IPS DF 19.7 (cell line): ENCODE measurements at regions not wholly inside any gene's neighbourhood (a gene's known extent, or its start where the extent isn't known, plus 50 kb on each side); places are given as distances from the start of the nearest gene placed in this dataset.
"Not testable (repeated sequence)": the region's sequence is repeated elsewhere in the genome, so short reads cannot be mapped to it uniquely, and the experiment has no call there.

Source experiments
- DNase-seq: peaks from one replicate; pipeline ENCODE4 v3.0.0-alpha.2; 2013; ENCODE audit warnings: low read depth, low spot score

DNA sequence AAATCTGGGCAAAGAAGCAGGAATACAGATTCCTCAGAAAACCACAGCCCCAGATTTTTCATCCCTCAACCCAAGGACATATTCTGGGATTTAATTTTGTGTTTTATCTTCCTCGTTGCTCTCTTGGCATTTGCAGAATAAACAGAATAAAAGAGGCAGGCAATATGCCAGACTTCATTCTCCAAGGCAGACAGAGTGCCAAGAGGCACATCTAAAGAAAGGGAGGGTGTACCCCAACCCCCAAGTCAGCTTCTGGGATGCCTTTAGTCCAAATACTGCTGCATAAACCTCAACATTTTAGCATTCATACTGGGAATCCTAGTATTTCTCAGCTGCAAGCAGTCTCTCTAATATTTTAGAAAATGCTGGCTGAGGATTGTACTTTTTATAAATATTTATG, 629.2 kb downstream of the KLHL13 start:
- DNase-seq, result no peak

DNA sequence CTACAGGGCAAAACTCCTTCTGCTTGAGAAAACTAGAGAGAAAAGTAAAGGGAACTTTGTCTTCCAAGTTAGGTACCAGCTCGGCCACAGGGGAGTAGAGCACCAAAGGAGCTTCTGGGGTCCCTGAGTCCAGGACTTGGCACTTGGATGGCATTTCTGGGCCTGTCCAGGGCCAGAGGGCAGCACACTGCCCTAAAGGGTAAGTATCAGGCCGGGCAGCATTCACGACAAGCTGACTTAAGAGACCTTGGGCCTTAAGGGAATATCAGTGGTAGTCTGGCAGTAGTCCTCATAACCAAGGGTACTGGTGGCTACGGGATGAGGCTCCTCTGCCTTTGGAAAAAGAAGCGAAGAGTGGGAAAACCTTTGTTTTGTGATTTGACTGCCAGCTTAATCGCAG, 632.7 kb downstream of the KLHL13 start:
- DNase-seq, result no peak

DNA sequence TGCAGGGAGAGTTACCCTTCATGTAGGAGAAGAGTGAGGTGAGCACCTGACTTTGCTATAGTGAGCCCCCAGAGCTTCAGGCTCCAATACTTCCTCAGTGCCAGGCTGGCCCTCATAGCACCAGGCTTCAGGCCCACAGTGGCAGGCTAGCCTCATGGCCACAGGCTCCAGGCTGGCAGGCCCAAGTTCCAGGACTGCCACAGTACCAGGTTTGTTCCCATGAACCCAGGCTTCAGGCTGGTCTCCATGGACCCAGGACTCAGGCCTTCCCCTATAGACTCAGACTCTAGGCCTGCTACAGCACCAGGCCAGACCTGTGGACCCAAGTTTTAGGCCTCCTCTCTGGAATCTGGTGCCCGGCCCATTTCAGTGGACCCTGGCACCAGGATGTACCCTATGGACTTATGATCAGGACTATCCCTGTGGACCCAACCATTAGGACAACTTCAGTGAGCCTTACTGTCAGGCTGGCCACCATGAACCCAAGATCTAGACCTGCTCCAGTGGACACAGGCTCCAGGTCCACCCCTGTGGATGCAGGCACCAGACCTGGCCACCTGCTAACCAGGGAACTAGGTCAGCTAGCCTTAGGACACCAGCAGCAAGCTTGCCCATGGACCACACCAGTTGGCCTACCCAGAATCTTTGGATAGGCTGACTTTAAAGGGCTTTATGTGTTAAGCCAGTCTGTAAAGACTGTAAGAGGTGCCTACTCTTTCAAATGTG, 658.2 kb downstream of the KLHL13 start:
- DNase-seq, result no peak

DNA sequence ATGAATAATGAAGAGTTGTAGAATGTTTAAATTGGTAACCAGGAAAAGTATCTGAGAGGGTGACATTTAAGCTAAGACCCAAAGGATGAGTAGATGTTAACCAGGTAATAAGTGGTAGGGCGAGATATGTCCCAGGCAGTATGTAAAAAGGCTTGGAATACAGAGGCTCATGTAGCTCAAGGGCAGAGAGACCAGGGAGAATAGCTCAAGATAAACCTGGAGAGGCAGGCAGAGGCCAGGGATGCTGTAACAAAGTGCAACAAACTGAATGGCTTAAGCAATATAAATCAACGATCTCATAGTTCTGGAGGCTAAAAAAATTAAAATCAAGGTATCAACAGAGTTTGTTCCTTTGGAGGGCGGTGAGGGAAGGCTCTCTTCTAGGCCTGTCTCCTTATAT, 660.8 kb downstream of the KLHL13 start:
- no peak for DNase-seq

DNA sequence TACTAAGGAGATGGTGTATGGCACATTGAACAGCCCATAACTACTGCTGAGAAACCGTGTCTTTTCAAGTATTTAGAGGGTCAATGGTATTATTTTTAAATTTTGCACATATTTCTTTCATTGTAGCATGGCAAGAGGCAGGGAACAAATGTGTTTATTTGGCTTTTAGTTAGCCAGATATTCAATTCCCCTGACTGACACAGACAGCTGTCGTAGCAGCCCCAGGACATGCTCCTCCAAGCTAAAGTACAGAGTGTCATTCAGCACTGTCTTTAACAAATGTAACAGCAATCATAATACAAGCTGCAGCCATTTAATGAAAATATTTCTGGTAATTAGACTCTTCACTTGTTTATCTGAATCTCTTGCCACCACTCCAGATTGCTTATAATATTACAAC, 687.1 kb downstream of the KLHL13 start:
- no peak for DNase-seq

DNA sequence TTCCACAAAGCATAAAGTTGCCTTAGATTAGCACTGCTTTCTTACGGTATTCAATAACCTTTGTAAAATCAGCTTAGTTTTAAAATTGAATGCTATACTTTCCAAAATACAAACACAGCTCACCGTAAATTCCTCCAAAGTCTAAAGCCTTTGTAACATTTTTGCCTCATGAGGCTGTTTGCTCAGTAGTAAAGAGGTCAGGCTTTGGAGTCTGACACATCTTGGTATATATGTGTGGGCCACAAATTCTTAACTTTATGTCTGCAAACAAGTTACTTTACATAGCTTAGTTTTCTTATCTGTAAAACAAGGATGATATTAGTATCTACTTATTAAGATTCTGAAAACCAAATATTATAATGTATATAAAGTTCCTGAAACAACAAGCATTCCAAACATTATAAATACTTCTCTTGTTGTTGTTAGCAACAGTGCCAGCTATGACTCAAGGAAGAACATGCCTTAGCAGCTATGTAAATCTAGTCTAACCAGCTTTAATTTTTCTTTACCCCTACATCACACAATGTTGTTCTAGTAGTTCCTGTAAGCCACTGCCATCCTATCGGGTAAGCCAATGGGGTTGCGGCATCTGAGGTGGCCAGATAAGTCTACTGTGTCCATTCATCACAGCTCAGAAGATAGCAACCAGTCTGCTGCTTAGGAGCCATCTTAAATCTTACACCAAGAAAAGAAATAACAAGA, 709.0 kb downstream of the KLHL13 start:
- DNase-seq, result no peak

DNA sequence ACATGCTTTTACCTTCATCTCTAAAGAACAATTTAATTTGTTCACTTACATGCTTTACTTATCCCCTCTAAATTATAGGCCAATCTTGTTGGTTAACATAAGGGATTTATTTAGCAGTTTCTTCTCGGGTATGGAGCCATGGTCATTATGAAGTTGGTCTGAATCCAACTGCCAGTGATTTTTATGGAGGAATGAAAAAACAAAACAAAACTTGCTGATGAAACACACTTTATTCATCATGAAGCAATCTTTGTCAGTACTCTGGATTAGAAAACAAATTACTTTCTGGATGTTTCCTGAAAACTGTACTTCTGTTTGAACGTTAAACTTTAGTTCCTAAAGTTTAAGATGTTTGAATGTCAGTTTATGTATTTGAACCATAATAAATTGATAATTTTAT, 715.8 kb downstream of the KLHL13 start:
- DNase-seq, result no peak

DNA sequence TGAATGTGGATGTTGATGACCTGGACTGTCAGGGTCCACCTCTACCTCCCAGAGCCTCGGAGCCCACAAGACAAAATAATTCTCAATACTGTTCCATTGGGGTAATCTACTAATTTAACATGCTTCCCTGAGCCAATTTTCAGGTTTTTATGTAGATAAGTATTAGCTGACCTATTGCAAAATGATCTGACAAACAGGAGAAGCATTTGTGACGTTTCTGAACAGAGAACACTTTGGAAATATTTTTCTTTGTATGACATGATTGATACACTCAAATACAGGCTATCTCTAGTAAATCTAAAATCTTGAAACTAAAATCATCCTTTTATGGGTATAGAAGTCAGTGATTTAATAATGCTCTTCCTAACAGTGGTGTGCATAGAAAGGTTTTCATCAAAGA, 716.6 kb downstream of the KLHL13 start:
- DNase-seq, result no peak

DNA sequence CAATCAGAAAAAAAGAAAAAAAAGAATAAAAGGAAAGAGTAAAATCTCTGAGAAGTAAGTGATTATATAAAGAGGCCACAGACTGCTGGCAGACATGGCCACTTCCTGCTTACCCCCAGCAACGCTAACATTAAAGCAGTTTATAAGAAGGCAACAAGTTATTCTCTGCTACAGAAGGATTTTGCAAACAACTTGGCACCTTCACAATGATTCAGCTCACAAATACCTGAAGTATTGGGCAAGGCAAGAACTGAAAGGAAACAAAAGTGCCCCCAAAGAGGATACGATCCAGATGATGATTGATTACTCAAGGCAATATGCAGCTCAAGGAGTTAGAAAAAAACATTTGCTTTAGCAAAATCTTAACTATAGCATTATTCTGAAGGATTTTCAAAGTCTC, 718.8 kb downstream of the KLHL13 start:
- no peak for DNase-seq

DNA sequence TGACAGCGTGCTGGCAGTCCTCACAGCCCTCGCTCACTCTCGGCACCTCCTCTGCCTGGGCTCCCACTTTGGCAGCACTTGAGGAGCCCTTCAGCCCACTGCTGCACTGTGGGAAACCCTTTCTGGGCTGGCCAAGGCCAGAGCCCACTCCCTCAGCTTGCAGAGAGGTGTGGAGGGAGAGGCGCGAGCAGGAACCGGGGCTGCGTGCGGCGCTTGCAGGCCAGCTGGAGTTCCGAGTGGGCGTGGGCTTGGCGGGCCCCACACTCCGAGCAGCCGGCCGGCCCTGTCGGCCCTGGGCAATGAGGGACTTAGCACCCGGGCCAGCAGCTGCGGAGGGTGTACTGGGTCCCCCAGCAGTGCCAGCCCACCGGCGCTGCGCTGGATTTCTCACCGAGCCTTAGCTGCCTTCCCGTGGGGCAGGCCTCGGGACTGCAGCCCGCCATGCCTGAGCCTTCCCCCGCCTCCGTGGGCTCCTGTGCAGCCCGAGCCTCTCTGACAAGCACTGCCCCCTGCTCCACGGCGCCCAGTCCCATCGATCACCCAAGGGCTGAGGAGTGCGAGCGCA, 722.0 kb downstream of the KLHL13 start:
- not testable (repeated sequence) for DNase-seq

DNA sequence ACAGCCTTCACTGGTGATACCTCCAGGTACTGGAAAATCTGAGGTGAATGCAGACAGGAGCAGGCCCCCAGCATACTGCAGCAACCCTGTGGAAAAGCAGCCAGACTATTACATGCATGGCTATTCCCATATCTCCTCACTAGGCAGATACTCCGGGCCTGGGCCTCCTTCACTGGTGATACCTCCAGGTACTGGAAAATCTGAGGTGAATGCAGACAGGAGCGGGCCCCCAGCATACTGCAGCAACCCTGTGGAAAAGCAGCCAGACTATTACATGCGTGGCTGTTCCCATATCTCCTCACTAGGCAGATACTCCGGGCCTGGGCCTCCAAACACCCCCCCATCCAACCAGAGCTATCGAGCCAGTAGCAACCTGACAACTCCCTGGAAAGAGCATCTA, 724.2 kb downstream of the KLHL13 start:
- DNase-seq, result not testable (repeated sequence)

DNA sequence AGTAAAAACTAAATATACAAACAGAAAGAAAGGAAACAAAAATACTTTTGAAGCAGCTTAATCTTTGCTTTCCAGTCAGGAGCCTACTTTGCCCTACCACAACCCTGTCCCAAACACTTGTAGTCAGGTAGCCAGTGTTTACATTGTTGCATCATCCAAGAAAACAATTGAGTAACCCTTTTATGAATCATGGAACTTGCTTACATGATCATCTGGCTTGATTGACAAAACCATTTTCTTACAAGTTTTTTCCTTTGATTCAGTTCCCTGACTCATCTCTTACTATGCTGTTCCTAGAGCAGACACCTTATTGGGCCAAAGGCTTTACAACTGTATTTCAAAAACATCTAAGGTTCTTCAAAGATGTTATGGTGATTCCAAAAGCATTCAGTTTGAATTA, 740.1 kb downstream of the KLHL13 start:
- no peak for DNase-seq

DNA sequence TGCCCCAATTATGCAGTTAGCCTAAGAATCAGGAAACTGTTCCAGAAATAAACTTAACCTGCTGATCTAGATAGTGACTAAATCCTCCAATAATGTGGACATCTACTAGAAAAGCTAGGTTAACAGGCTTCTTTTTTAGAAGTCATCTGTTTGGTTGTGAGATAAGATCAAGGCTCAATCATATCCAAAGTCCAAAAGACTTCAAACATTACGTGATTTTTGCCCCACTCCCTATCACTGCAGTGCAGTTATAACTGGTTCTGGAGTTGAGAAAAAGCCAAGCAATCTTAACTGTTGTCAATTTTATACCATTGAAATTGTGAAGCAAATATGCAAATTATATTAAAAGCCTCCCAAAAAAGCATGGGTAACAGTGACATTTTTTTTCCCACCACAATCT, 781.4 kb downstream of the KLHL13 start:
- DNase-seq, result no peak

DNA sequence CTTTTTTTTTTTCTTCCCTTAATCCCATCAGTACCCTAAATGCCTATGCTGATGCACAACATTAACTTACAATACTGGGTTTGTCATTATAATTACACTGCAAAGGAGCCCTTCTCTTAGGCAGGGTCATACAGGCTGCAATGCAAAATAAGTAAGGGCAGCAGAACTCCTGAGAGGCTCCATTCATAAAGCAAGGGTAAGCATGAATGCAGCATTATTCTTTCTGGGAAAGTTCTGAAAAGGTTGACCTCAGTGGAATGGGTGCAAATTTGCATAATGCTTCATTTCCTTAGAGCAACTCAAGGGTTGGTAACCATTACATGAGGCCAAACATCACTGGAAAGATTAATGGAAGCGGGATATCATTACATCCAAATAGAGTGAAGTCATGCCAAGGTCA, 789.2 kb downstream of the KLHL13 start:
- peak; percentile 52 for DNase-seq

DNA sequence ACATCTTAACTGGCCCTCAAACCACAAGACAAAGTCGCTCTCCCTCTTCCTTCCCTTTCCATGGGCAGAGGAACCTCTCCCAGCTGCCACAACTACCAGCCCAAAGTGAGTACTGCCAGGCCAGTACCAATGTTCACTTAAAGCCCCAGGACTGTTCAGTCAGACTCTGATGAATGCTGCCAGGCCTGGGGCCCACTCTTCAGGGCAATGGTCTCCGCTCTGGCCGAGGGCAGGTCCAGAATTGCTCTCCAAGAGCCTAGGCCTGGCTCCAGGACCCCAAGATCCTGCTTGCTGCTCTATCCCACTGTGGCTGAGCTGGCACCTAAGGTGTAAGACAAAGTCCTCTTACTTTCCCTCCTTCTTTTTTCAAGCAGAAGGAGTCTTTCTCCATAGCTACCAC, 790.9 kb downstream of the KLHL13 start:
- DNase-seq, result no peak

DNA sequence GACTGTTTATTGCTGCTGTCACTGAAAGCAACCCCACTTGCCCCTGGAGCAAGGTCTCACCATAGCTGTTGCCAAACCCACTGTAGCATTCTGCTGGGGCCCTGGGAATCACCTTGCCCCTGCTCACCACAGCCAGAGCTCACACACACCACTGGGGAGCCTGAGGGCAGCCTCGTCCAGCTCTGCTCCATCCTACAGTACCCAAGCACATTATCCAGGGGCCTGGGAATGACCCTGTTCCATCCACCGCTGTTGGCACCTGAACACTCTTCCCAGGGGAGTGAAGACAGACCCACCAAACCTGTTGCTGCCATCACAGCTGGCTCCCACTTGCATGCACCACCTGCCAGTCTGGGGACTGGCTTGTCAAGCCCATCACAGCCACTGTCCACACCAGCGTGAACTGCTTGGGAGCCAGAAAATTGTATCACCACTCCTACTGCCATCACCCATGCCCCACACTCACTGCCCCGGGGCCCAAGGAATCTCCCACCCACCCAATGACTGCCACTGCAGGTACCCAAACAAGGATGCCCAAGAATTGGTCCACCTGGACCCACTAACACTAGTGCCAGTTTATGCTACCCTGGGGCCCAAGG, 811.3 kb downstream of the KLHL13 start:
- DNase-seq, result no peak

DNA sequence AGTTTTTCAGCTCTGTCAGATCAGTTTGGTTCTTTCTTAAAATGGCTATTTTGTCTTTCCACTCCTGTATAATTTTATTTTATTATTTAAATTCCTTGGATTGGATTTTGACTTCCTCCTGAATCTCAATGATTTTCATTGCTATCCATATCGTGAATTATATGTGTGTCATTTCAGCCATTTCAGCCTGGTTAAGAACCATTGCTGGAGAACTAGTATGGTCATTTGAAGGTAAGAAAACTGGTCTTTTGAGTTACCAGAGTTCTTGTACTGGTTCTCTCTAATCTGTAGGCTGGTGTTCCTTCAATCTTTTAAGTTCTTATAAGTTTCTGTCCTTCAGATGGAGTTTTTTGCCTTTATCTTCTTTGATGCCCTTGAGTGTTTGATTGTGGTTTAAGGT, 815.5 kb downstream of the KLHL13 start:
- no peak for DNase-seq

DNA sequence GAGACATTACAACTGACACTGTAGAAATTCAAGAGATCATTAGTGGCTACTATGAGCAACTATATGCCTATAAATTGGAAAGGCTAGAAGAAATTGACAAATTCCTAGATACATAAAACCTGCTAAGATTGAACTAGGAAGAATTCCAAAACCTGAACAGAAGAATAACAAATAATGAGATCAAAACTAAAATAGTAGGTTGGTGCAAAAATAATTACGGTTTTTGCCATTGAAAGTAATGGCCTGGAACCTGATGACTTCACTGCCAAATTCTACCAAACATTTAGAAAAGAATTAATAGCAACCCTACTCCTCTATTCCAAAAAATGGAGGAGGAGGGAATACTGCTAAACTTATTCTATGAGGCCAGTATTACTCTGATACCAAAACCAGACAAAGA, 824.9 kb downstream of the KLHL13 start:
- no peak for DNase-seq

DNA sequence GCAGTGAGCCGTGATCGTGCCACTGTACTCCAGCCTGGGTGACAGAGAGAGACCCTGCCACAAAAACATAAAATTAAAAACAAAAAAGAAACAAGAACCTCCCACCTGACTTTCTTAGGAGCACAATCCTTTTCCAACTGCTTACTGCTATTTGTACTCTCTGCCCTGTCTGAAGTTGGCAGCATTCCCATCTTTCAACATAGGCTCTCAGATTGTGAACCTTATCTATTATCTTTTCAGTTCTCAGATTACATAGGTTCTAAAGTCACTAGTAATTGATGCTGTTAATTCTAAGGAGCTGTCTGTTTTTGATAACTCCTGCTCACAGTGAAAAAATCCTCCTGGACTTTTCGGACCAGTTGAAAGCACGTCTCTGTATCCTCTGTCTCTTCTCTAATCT, 812.2 kb upstream of the CT83 start:
- no peak for DNase-seq
